H1 (cell line): ENCODE measurements at regions not wholly inside any gene's neighbourhood (a gene's known extent, or its start where the extent isn't known, plus 50 kb on each side); places are given as distances from the start of the nearest gene placed in this dataset.
A peak's percentile ranks its signal among the peaks of the same experiment; 100 is the strongest.

Experiments used
- CTCF ChIA-PET: fragments of 300-600 bp; sonication (Branson Sonifier 250); formaldehyde crosslinking; loops from one replicate; lab custom pipeline; 2021; ENCODE audit not compliant: partially characterized antibody; lab: Charles Lee
- POLR2A ChIA-PET: fragments of 300-600 bp; sonication (Branson Sonifier 250); formaldehyde crosslinking; loops from one replicate; lab custom pipeline; 2021; ENCODE audit warnings: inconsistent platforms; ENCODE audit not compliant: partially characterized antibody; lab: Charles Lee
- DNase-seq, 2 experiments: peaks; one replicate each; pipeline versions ENCODE4 v3.0.0 to v3.0.0-alpha.2; 2010 to 2022; ENCODE audit warnings: low spot score in 2 of 2, low read depth in 1 of 2, mixed read lengths in 1 of 2
- FAIRE-seq: peaks from 2 replicates; lab custom pipeline; 2011; peaks lifted over from hg19 to GRCh38; lab: Jason Lieb, UNC
- H2AFZ ChIP-seq: 2 replicates; pipeline ENCODE4 v1.8.1; 2012; ENCODE audit warnings: low read length, inconsistent platforms
- H2AK5ac ChIP-seq: 2 replicates; pipeline ENCODE4 v1.6.1; 2013; ENCODE audit warnings: low read depth, low read length
- H2BK120ac ChIP-seq: replicated peaks from 2 replicates; pipeline ENCODE3; 2013; ENCODE audit warnings: low read depth, low read length, inconsistent platforms
- H2BK12ac ChIP-seq: 2 replicates; pipeline ENCODE4 v1.6.1; 2013; ENCODE audit warnings: low read depth, low read length
- H2BK15ac ChIP-seq: 2 replicates; pipeline ENCODE4 v1.6.1; 2013; ENCODE audit warnings: low read length
- H2BK20ac ChIP-seq: 2 replicates; pipeline ENCODE4 v1.6.1; 2013; ENCODE audit warnings: low read length
- H2BK5ac ChIP-seq: 2 replicates; pipeline ENCODE4 v1.6.1; 2013; ENCODE audit warnings: low read depth, low read length
- H3K14ac ChIP-seq: 2 replicates; pipeline ENCODE4 v1.6.1; 2013; ENCODE audit warnings: inconsistent platforms; ENCODE audit not compliant: insufficient read length
- H3K18ac ChIP-seq: 2 replicates; pipeline ENCODE4 v1.6.1; 2013; ENCODE audit warnings: low read length; ENCODE audit errors: extremely low read depth
- H3K23ac ChIP-seq: 2 replicates; pipeline ENCODE4 v1.6.1; 2013; ENCODE audit warnings: inconsistent platforms; ENCODE audit not compliant: insufficient read length
- H3K23me2 ChIP-seq: 2 replicates; pipeline ENCODE4 v1.6.1; 2013; ENCODE audit warnings: low read depth, low read length
- H3K27ac ChIP-seq: 2 replicates; pipeline ENCODE4 v1.6.1; 2011; ENCODE audit warnings: low read depth, low read length, inconsistent platforms
- H3K27me3 ChIP-seq, 4 experiments: replicated peaks in 1 of 4; 1 replicate in 1 of 4; 2 replicates in 3 of 4; pipeline versions ENCODE4 v1.6.1 to v1.8.1; 2011 to 2013; ENCODE audit warnings: low read length in 3 of 4, mild to moderate bottlenecking in 3 of 4, inconsistent platforms in 2 of 4, mixed read lengths in 2 of 4, moderate library complexity in 1 of 4; ENCODE audit not compliant: control insufficient read depth in 3 of 4, insufficient read depth in 3 of 4; ENCODE audit errors: extremely low read depth in 1 of 4
- H3K36me3 ChIP-seq, 4 experiments: 2 replicates each; pipeline versions ENCODE4 v1.6.1 to v1.8.1; 2011 to 2013; ENCODE audit warnings: mild to moderate bottlenecking in 4 of 4, low read length in 3 of 4, moderate library complexity in 2 of 4, control low read depth in 1 of 4, inconsistent platforms in 1 of 4; ENCODE audit not compliant: insufficient read depth in 4 of 4, control insufficient read depth in 2 of 4
- H3K4ac ChIP-seq: replicated peaks from 2 replicates; pipeline ENCODE3; 2013; ENCODE audit warnings: low read length, low read depth, mixed read lengths, inconsistent platforms; ENCODE audit not compliant: insufficient read length
- H3K4me1 ChIP-seq, 4 experiments: replicated peaks in 1 of 4; 1 replicate in 1 of 4; 2 replicates in 3 of 4; pipeline versions ENCODE4 v1.6.1 to v1.8.1; 2011 to 2013; ENCODE audit warnings: low read length in 3 of 4, inconsistent platforms in 2 of 4, mixed read lengths in 1 of 4; ENCODE audit not compliant: insufficient read depth in 4 of 4, control insufficient read depth in 3 of 4
- H3K4me2 ChIP-seq, 2 experiments: 2 replicates each; pipeline versions ENCODE4 v1.6.1 to v1.8.1; 2011 to 2013; ENCODE audit warnings: low read depth in 2 of 2, low read length in 2 of 2, control low read depth in 1 of 2, inconsistent platforms in 1 of 2, mild to moderate bottlenecking in 1 of 2; ENCODE audit not compliant: insufficient read depth in 1 of 2
- H3K4me3 ChIP-seq, 4 experiments: fragments of 200-600, 300-600 bp in 1 of 4; sonication (generic), shearing (Covaris generic), sonication (Bioruptor Twin) in 1 of 4; 2 replicates each; pipeline versions ENCODE4 v1.5.1 to v1.8.1; 2011 to 2016; ENCODE audit warnings: low read length in 4 of 4, low read depth in 3 of 4, control low read depth in 2 of 4, inconsistent platforms in 2 of 4, mild to moderate bottlenecking in 2 of 4, mixed read lengths in 1 of 4, moderate library complexity in 1 of 4; ENCODE audit not compliant: insufficient read depth in 2 of 4; ENCODE audit errors: extremely low read depth in 1 of 4
- H3K56ac ChIP-seq: replicated peaks from 2 replicates; pipeline ENCODE3; 2013; ENCODE audit warnings: low read depth, mild to moderate bottlenecking, mixed read lengths, low read length, inconsistent platforms; ENCODE audit not compliant: insufficient read length
- H3K79me1 ChIP-seq: 2 replicates; pipeline ENCODE4 v1.6.1; 2013; ENCODE audit warnings: low read depth, low read length, control low read depth
- H3K79me2 ChIP-seq, 2 experiments: 2 replicates each; pipeline versions ENCODE4 v1.6.1 to v1.8.1; 2012 to 2013; ENCODE audit warnings: low read length in 2 of 2, mild to moderate bottlenecking in 2 of 2, inconsistent platforms in 1 of 2; ENCODE audit not compliant: insufficient read depth in 2 of 2, control insufficient read depth in 1 of 2
- H3K9ac ChIP-seq, 4 experiments: replicated peaks in 1 of 4; 1 replicate in 1 of 4; 2 replicates in 3 of 4; pipeline versions ENCODE4 v1.6.1 to v1.8.1; 2011 to 2013; ENCODE audit warnings: low read depth in 3 of 4, low read length in 3 of 4, control low read depth in 2 of 4, mild to moderate bottlenecking in 2 of 4, moderate library complexity in 2 of 4, inconsistent platforms in 1 of 4; ENCODE audit errors: extremely low read depth in 1 of 4
- H3K9me3 ChIP-seq, 2 experiments: 2 replicates each; pipeline versions ENCODE4 v1.6.1 to v1.8.1; 2012 to 2013; ENCODE audit warnings: mild to moderate bottlenecking in 2 of 2, moderate library complexity in 2 of 2, control low read depth in 1 of 2, inconsistent platforms in 1 of 2, low read depth in 1 of 2, low read length in 1 of 2, mixed read lengths in 1 of 2; ENCODE audit not compliant: insufficient read depth in 2 of 2
- H4K20me1 ChIP-seq, 2 experiments: replicated peaks in 1 of 2; 2 replicates each; pipeline versions ENCODE3 to v1.8.1; 2011 to 2013; ENCODE audit warnings: inconsistent platforms in 2 of 2, low read length in 2 of 2, mild to moderate bottlenecking in 1 of 2; ENCODE audit not compliant: insufficient read depth in 2 of 2, control insufficient read depth in 1 of 2
- H4K5ac ChIP-seq: 2 replicates; pipeline ENCODE4 v1.6.1; 2013; ENCODE audit warnings: low read length, low read depth, mixed read lengths, inconsistent platforms; ENCODE audit not compliant: insufficient read length
- H4K8ac ChIP-seq: 2 replicates; pipeline ENCODE4 v1.8.0; 2013; ENCODE audit warnings: mild to moderate bottlenecking, moderate library complexity, low read length, inconsistent platforms; ENCODE audit not compliant: insufficient read depth; ENCODE audit errors: extremely low read depth
- H4K91ac ChIP-seq: replicated peaks from 2 replicates; pipeline ENCODE3; 2013; ENCODE audit warnings: low read length, mixed read lengths, inconsistent platforms; ENCODE audit not compliant: insufficient read length
- CBX5 ChIP-seq: fragments of 300-800, 300-1000 bp; sonication (generic); IDR thresholded peaks from 2 replicates; pipeline ENCODE4 v1.7.1; 2016; ENCODE audit warnings: antibody characterized with exemption, low read length, low read depth
- CTBP2 ChIP-seq: IDR thresholded peaks from 2 replicates; pipeline ENCODE4 v1.7.0; 2011; ENCODE audit warnings: borderline replicate concordance, mild to moderate bottlenecking, moderate library complexity, mixed read lengths, low read length; ENCODE audit not compliant: insufficient read depth, insufficient read length
- EP300 ChIP-seq, 2 experiments: IDR thresholded peaks; 1 replicate in 1 of 2; 2 replicates in 1 of 2; pipeline ENCODE4 v1.6.1; 2011 to 2012; ENCODE audit warnings: low read depth in 2 of 2, low read length in 2 of 2, mild to moderate bottlenecking in 2 of 2, borderline replicate concordance in 1 of 2, inconsistent platforms in 1 of 2, moderate library complexity in 1 of 2
- FOSL1 ChIP-seq: IDR thresholded peaks from 2 replicates; pipeline ENCODE4 v1.6.1; 2011; ENCODE audit warnings: mild to moderate bottlenecking, low read depth, low read length, moderate library complexity; ENCODE audit not compliant: insufficient read depth
- GABPA ChIP-seq: IDR thresholded peaks from 2 replicates; pipeline ENCODE4 v1.6.1; 2011; ENCODE audit warnings: mild to moderate bottlenecking, low read length, moderate library complexity, borderline replicate concordance; ENCODE audit not compliant: insufficient read depth
- NANOG ChIP-seq: IDR thresholded peaks from 2 replicates; pipeline ENCODE4 v1.6.1; 2011; ENCODE audit warnings: low read length, low read depth, mild to moderate bottlenecking, inconsistent platforms; ENCODE audit not compliant: insufficient read depth, poor library complexity, severe bottlenecking
- POLR2AphosphoS5 ChIP-seq: IDR thresholded peaks from 2 replicates; pipeline ENCODE4 v1.6.1; 2011; ENCODE audit warnings: low read depth, low read length
- TAF7 ChIP-seq: optimal IDR thresholded peaks from 2 replicates; pipeline ENCODE3; 2011; ENCODE audit warnings: low read depth, mild to moderate bottlenecking, inconsistent platforms, low read length, moderate library complexity, borderline replicate concordance
- ZNF274 ChIP-seq: IDR thresholded peaks from 2 replicates; pipeline ENCODE4 v1.7.0; 2012; ENCODE audit warnings: low read length, borderline replicate concordance; ENCODE audit errors: extremely low read depth
- WGBS, 2 experiments: shearing (Covaris generic) in 1 of 2; methylation state at CpG; one replicate each; pipeline versions ENCODE4 v1.1.6 to v1.1.7; 2013 to 2015; ENCODE audit warnings: low lambda C conversion rate in 2 of 2, mixed read lengths in 2 of 2, inconsistent platforms in 1 of 2, low coverage in 1 of 2, missing lambda C conversion rate in 1 of 2; ENCODE audit not compliant: insufficient replicate concordance in 2 of 2, insufficient coverage in 1 of 2, insufficient read length in 1 of 2; ENCODE audit errors: extremely low coverage in 1 of 2, missing lambda C conversion rate in 1 of 2; 5-methylcytosine and 5-hydroxymethylcytosine counted together

GRCh38 chr1:30191154-30191702 is 532.2 kb downstream of the MATN1 start:
- H4K20me1 ChIP-seq = no peaks in the 10 kb centered on the region
- no peak for TF ChIP-seq TAF7
- no peak for TF ChIP-seq EP300 (IDR thresholded peaks at IDR 0.05; ENCODE audit: borderline replicate concordance in 1 of 2, low read depth in 2 of 2, low read length in 2 of 2)
- TF ChIP-seq GABPA = no peak
- TF ChIP-seq NANOG = no peak
- no peak for TF ChIP-seq POLR2AphosphoS5
- no peak for TF ChIP-seq CBX5
- TF ChIP-seq ZNF274 = no peak
- TF ChIP-seq FOSL1 = no peak
- no peak for TF ChIP-seq CTBP2
- no peaks in the 10 kb centered on the region; the same call in 1 of the 2 replicates for H3K79me1 ChIP-seq
- no peak overlapping the region for H3K56ac ChIP-seq
- no peak overlapping the region for H2AFZ ChIP-seq
- H3K18ac ChIP-seq = no peak overlapping the region
- no peak overlapping the region for H2BK15ac ChIP-seq
- no peaks in the 10 kb centered on the region; a peak in 1 of 7 replicates for H3K27me3 ChIP-seq
- no peak overlapping the region for H2BK12ac ChIP-seq
- H4K8ac ChIP-seq = no peak overlapping the region
- no peaks in the 10 kb centered on the region for H3K36me3 ChIP-seq
- H4K91ac ChIP-seq = no peak overlapping the region
- no peak overlapping the region for H2BK120ac ChIP-seq
- no peak overlapping the region for H3K4me2 ChIP-seq
- POLR2A ChIA-PET = no interaction called here
- no peak overlapping the region for H2BK5ac ChIP-seq
- no peak overlapping the region for H4K5ac ChIP-seq
- H3K9ac ChIP-seq = no peak overlapping the region
- no peak for FAIRE-seq
- 47% methylated on average over 2 of the region's 2 CpGs; no CpG with 5 or more reads in 1 of the 2 experiments for WGBS, 2 experiments
- peaks cover 2% of the 10 kb centered on the region; the same call in 1 of the 2 replicates for H3K23me2 ChIP-seq
- no peaks in the 10 kb centered on the region for H3K79me2 ChIP-seq
- no peak overlapping the region for H3K4ac ChIP-seq
- H3K27ac ChIP-seq = no peak overlapping the region
- CTCF ChIA-PET = interaction anchor here (0.7 to 2.9 kb wide), 3 partner anchors 12 to 71 kb away, joined by 3 to 8 read pairs (median 4); no protein-coding TSS in a partner anchor
- no peak overlapping the region for H2AK5ac ChIP-seq
- H3K9me3 ChIP-seq = no peaks in the 10 kb centered on the region
- DNase-seq = peak in 1 of 2 experiments; percentile 43
- H2BK20ac ChIP-seq = no peak overlapping the region
- no peak overlapping the region for H3K23ac ChIP-seq
- H3K4me3 ChIP-seq = no peak overlapping the region
- H3K4me1 ChIP-seq = no peaks in the 10 kb centered on the region
- H3K14ac ChIP-seq = no peak overlapping the region
